Transverse colon (tissue), 4 donors: ENCODE measurements at regions not wholly inside any gene's neighbourhood (a gene's known extent, or its start where the extent isn't known, plus 50 kb on each side); places are given as distances from the start of the nearest gene placed in this dataset.

Source experiments
- DNase-seq: peaks from one replicate; pipeline ENCODE4 v3.0.0-alpha.2; 2019
- H3K27ac ChIP-seq, 4 donors: fragments of 200-600 bp; sonication (generic); 2 replicates each; pipeline ENCODE4 v1.5.1; 2016 to 2018; ENCODE audit warnings: inconsistent platforms in 4 of 4
- H3K27me3 ChIP-seq: fragments of 200-600 bp; sonication (generic); 2 replicates; pipeline ENCODE4 v1.5.1; 2017; ENCODE audit warnings: inconsistent platforms
- H3K36me3 ChIP-seq, 4 donors: fragments of 200-600 bp; sonication (generic); 2 replicates each; pipeline ENCODE4 v1.5.1; 2017 to 2019; ENCODE audit warnings: inconsistent platforms in 4 of 4
- H3K4me1 ChIP-seq, 4 donors: fragments of 200-600 bp; sonication (generic); 2 replicates each; pipeline ENCODE4 v1.5.1; 2017 to 2020; ENCODE audit warnings: inconsistent platforms in 4 of 4
- H3K4me3 ChIP-seq, 4 donors: fragments of 200-600 bp; sonication (generic); 1 replicate in 1 of 4; 2 replicates in 3 of 4; pipeline versions ENCODE4 v1.5.1 to v1.6.1; 2017 to 2019; ENCODE audit warnings: inconsistent platforms in 4 of 4
- H3K9me3 ChIP-seq, 2 donors: fragments of 200-600 bp; sonication (generic); 2 replicates each; pipeline ENCODE4 v1.5.1; 2017 to 2019; ENCODE audit warnings: inconsistent platforms in 2 of 2
- CTCF ChIP-seq, 5 experiments: fragments of 200-600 bp in 3 of 5; fragments of 450-650 bp in 2 of 5; sonication (generic) in 3 of 5; IDR thresholded peaks; 1 replicate in 2 of 5; 2 replicates in 3 of 5; pipeline ENCODE4 v1.5.1; 2016 to 2017; ENCODE audit warnings: antibody characterized with exemption in 5 of 5, inconsistent platforms in 3 of 5, mild to moderate bottlenecking in 2 of 5, moderate library complexity in 1 of 5
- EP300 ChIP-seq: sonication (generic); formaldehyde crosslinking; IDR thresholded peaks from one replicate; pipeline ENCODE4 v1.6.1; 2017; ENCODE audit warnings: antibody characterized with exemption, low read depth
- POLR2A ChIP-seq: fragments of 450-650 bp; IDR thresholded peaks from one replicate; pipeline ENCODE4 v1.6.1; 2016; ENCODE audit warnings: antibody characterized with exemption, mild to moderate bottlenecking, moderate library complexity
- POLR2AphosphoS5 ChIP-seq, 3 donors: sonication (generic); formaldehyde crosslinking; IDR thresholded peaks; one replicate each; pipeline ENCODE4 v1.6.1; 2016; ENCODE audit warnings: antibody characterized with exemption in 3 of 3
- WGBS, 2 donors: methylation state at CpG; one replicate each; pipeline ENCODE4 v1.1.5; 2018; ENCODE audit warnings: low coverage in 1 of 2; 5-methylcytosine and 5-hydroxymethylcytosine counted together
- in situ Hi-C, 4 donors: fragments of 200-750 bp; cut with MboI; loops; one replicate each; pipeline versions ENCODE4 v1.15.0 to v1.15.1; 2017; ENCODE audit warnings: low sequenced_read_pairs in 3 of 4, low pct_ligation_motif_present in 1 of 4, low pct_unique_long_range_greater_than_20kb in 1 of 4
- intact Hi-C: fragments of 100-400 bp; cut with DNase I; formaldehyde crosslinking; loops from one replicate; pipeline ENCODE4 v1.15.1; 2023; ENCODE audit warnings: low total_unique reads

GRCh38 chrY:19365321-19365720 is 379.2 kb downstream of the KDM5D start:
- H3K4me1 ChIP-seq, result no peaks in the 10 kb centered on the region
- TF ChIP-seq EP300, result no peak
- in situ Hi-C loops (no loop called here), intact Hi-C loops (no loop called here)
- 65% methylated on average over 2 of the region's 2 CpGs; no CpG with 5 or more reads in 1 of the 2 donors for WGBS, 2 donors
- H3K36me3 ChIP-seq, result no peaks in the 10 kb centered on the region
- no peak for DNase-seq
- no peak overlapping the region for H3K4me3 ChIP-seq
- no peaks in the 10 kb centered on the region for H3K27me3 ChIP-seq
- no peaks in the 10 kb centered on the region for H3K9me3 ChIP-seq
- H3K27ac ChIP-seq, result no peak overlapping the region

- TF ChIP-seq CTCF (IDR thresholded peaks at IDR 0.05) (no peak), POLR2A (no peak), EP300 (no peak)
- H3K4me1 ChIP-seq, result no peaks in the 10 kb centered on the region
- H3K27me3 ChIP-seq, result no peaks in the 10 kb centered on the region
- no peaks in the 10 kb centered on the region for H3K36me3 ChIP-seq
- in situ Hi-C loops (no loop called here), intact Hi-C loops (no loop called here)
- WGBS, 2 donors, result no CpG with 5 or more reads among the region's 1 CpG
- no peak overlapping the region for H3K27ac ChIP-seq
- H3K4me3 ChIP-seq, result no peak overlapping the region
- H3K9me3 ChIP-seq, result no peaks in the 10 kb centered on the region
- no peak for DNase-seq
Observed at GRCh38 chrY:19357249-19357648, 387.3 kb downstream of the KDM5D start.

- no peak for TF ChIP-seq POLR2A
- TF ChIP-seq EP300, result no peak
- TF ChIP-seq POLR2AphosphoS5 (IDR thresholded peaks at IDR 0.05), result no peak
- TF ChIP-seq CTCF (IDR thresholded peaks at IDR 0.05), result no peak
- no peaks in the 10 kb centered on the region for H3K27me3 ChIP-seq
- H3K27ac ChIP-seq, result no peak overlapping the region
- in situ Hi-C loops (no loop called here), intact Hi-C loops (no loop called here)
- no peak for DNase-seq
- no peaks in the 10 kb centered on the region for H3K36me3 ChIP-seq
- no peaks in the 10 kb centered on the region for H3K9me3 ChIP-seq
- H3K4me1 ChIP-seq, result no peaks in the 10 kb centered on the region
- H3K4me3 ChIP-seq, result no peak overlapping the region
Observed at GRCh38 chrY:19356735-19357134, 387.8 kb downstream of the KDM5D start.

GRCh38 chrY:19354857-19355173 is 389.7 kb downstream of the KDM5D start:
- Histone ChIP-seq H3K36me3 (no peaks in the 10 kb centered on the region), H3K4me1 (no peaks in the 10 kb centered on the region), H3K27ac (no peak overlapping the region), H3K27me3 (no peaks in the 10 kb centered on the region), H3K9me3 (no peaks in the 10 kb centered on the region), H3K4me3 (no peak overlapping the region)
- intact Hi-C loops (no loop called here), in situ Hi-C loops (no loop called here)
- no peak for TF ChIP-seq POLR2AphosphoS5 (IDR thresholded peaks at IDR 0.05)
- TF ChIP-seq CTCF (IDR thresholded peaks at IDR 0.05), result no peak
- no peak for TF ChIP-seq EP300
- no peak for TF ChIP-seq POLR2A
- no CpG with 5 or more reads among the region's 1 CpG for WGBS, 2 donors
- no peak for DNase-seq

GRCh38 chrY:19354061-19354856 is 390.3 kb downstream of the KDM5D start:
- Histone ChIP-seq H3K4me1 (no peaks in the 10 kb centered on the region), H3K36me3 (no peaks in the 10 kb centered on the region), H3K9me3 (no peaks in the 10 kb centered on the region), H3K4me3 (no peak overlapping the region), H3K27ac (no peak overlapping the region), H3K27me3 (no peaks in the 10 kb centered on the region)
- WGBS, 2 donors, result no CpG with 5 or more reads among the region's 4 CpGs
- in situ Hi-C loops (no loop called here), intact Hi-C loops (no loop called here)
- TF ChIP-seq CTCF (IDR thresholded peaks at IDR 0.05) (no peak), POLR2AphosphoS5 (IDR thresholded peaks at IDR 0.05) (no peak), EP300 (no peak), POLR2A (no peak)
- no peak for DNase-seq
